GM12892 (cell line): ENCODE measurements at regions not wholly inside any gene's neighbourhood (a gene's known extent, or its start where the extent isn't known, plus 50 kb on each side); places are given as distances from the start of the nearest gene placed in this dataset.

ENCODE experiments used
- POLR2A ChIP-seq: IDR thresholded peaks from 2 replicates; pipeline ENCODE4 v1.6.1; 2011; ENCODE audit warnings: low read depth, low read length, control low read depth
- POLR2AphosphoS5 ChIP-seq: IDR thresholded peaks from 2 replicates; pipeline ENCODE4 v1.6.1; 2011; ENCODE audit warnings: low read depth, low read length, control low read depth

- TF ChIP-seq POLR2AphosphoS5 (no peak), POLR2A (no peak)
Measured at GRCh38 chr13:65733110-65733509, 1497.0 kb downstream of the PCDH9 start.
